NCI-H748 (cell line): ENCODE measurements at regions not wholly inside any gene's neighbourhood (a gene's known extent, or its start where the extent isn't known, plus 50 kb on each side); places are given as distances from the start of the nearest gene placed in this dataset.
"Not testable (repeated sequence)": the region's sequence is repeated elsewhere in the genome, so short reads cannot be mapped to it uniquely, and the experiment has no call there.

Experiments used
- DNase-seq: peaks from one replicate; lab custom pipeline; 2025; ENCODE audit not compliant: unreplicated experiment; lab: John Stamatoyannopoulos, UW

- not testable (repeated sequence) for DNase-seq
These were observed 106.1 kb downstream of the CHD1L start for GRCh38 chr1:147348592-147348991.

DNA sequence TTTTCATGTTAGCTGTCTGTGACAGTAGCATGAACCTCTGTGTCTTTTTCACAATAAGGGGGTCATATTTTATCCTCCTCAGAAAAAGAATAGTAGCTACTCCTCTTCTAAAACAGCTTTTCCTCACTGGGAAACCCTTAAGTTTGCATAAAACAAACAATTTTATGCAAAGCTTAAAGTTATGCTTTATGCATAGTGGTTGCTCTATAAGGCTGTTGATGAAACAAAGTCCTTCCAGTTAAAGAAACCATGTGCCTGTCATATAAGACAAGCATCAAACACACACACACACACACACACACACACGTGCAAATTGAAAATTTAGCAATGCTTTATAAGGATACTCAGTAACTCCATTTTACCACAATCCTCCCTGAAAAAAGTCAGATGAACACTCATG lies 107.0 kb downstream of the CHD1L start:
- DNase-seq = no peak

- DNase-seq = no peak
These were observed 108.8 kb downstream of the CHD1L start for GRCh38 chr1:147351140-147351835.

- no peak for DNase-seq
These were observed 135.1 kb downstream of the CHD1L start for GRCh38 chr1:147377263-147378246.

DNA sequence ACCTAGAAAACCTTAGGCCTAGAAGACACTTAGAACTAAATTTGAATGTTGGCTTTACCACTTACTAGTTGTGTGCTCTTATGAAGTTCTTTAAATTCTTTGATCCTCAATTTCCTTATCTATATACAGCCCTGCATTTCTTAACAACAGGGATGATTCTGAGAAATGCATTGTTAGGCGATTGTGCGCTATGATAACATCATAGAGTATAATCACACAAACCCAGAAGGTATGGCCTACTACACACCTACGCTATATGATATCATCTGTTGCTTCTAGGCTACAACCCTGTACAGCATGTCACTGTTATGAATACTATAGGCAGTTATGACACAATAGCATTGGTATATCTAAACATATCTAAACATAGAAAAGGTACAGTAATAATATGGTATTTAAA lies 137.4 kb downstream of the CHD1L start:
- DNase-seq = no peak

- no peak for DNase-seq
These were observed 142.3 kb downstream of the CHD1L start for GRCh38 chr1:147384804-147385203.

DNA sequence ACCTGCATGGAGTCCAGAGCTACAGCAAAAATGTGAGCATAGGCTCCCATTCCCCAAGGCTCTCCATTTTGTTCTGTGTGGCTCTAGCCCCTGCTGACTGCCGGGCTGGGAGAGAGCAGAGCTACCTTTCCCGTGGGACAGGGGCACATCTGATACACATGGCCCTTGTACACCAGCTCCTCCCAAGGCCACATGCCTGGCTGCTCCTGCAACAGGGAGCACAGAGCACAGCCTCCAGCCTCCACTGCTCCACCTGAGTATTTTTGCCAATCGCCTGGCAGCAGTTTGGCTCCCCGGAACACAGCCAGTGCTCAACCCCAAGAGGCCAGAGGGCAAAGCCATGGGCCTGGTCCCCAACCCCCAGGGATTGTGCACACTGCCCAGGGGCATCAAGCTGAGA lies 146.5 kb downstream of the CHD1L start:
- DNase-seq = no peak

DNA sequence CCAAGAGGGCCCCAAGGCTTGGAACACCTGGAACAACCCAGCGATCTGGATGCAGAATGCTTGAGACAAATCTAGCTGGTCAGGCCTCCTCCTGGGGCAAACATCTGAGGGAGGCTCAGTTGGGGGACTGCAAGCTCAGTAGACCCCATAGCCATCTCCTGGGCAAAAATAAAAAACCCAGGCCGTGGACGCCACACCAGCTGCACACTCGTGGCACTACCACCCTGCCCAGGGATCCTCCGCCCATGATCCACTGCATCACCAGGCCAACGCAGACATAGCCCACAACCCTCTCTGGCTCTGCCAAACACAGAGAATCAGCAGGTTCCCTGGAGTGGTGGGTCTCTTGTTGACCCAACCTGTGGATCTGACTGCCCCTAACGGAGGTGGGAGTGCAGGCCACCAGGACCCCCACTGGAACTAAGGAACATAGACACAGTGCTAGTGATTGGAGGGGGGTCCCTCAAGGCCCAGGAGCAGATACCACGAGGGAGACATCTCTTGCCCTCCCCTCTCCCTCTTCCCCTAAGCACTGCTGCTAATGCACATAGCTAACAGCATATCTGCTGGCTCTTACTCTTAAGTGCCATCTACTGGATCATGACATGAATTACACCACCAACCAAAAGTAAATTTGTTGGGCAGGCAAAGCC lies 147.2 kb downstream of the CHD1L start:
- peak; percentile 69 for DNase-seq

DNA sequence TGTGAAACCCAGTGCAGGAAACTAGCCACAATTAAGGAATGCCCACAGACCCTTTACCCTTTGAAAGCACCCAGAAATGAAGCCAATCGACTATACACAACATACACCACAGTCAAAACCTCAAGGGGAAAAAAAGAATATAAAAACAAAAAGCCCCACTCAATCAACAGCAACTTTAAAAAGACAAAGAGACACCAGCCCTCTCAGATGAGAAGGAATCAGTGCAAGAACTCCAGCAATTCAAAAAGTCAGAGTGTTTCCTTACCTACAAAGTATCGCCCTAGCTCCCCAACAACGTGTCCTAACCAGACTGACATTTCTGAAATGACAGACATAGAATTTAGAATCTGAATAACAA lies 147.7 kb downstream of the CHD1L start:
- DNase-seq = no peak

- DNase-seq = no peak
These were observed 148.6 kb downstream of the CHD1L start for GRCh38 chr1:147391114-147391513.

DNA sequence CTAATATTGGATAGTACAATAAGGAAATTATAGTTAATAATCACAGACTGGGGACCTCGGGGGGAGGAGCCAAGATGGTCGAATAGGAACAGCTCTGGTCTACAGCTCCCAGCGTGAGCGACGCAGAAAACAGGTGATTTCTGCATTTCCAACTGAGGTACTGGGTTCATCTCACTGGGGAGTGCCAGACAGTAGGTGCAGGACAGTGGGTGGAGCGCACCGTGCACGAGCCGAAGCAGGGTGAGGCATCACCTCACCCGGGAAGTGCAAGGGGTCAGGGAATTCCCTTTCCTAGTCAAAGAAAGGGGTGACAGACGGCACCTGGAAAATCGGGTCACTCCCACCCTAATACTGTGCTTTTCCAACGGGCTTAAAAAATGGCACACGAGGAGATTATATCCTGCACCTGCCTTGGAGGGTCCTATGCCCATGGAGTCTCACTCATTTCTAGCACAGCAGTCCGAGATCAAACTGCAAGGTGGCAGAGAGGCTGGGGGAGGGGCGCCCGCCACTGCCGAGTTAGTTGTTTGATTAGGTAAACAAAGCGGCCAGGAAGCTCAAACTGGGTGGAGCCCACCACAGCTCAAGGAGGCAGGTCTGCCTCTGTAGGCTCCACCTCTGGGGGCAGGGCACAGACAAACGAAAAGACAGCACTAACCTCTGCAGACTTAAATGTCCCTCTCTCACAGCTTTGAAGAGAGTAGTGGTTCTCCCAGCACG lies 138.8 kb upstream of the BCL9 start:
- DNase-seq = peak; percentile 84

- DNase-seq = not testable (repeated sequence)
These were observed 137.0 kb upstream of the BCL9 start for GRCh38 chr1:147404344-147404743.

GRCh38 chr1:147409886-147410285 lies 131.4 kb upstream of the BCL9 start:
- DNase-seq = no peak

DNA sequence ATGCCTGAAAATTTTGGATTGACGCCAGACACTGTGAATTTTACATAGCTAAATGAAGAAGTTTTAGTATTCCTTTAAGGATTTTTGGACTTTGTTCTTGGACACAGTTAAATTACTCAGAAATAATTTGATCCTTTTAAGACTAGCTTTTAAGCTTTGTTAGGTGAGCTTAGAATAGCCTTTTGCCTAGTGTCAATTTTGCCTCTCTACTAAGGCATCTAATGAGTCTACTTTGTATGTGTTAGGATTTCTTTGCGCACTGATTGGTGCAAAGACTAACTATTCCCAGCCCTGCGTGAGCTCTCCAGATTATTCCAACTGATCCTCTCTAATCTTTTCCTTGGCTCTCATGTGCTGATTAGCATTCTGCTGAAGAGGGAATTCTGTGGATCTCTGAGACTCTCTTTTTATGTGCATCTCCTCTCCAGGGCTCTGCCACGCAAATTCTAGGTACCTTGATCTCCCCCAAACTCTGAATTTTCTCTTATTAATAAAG lies 128.1 kb upstream of the BCL9 start:
- DNase-seq = no peak

DNA sequence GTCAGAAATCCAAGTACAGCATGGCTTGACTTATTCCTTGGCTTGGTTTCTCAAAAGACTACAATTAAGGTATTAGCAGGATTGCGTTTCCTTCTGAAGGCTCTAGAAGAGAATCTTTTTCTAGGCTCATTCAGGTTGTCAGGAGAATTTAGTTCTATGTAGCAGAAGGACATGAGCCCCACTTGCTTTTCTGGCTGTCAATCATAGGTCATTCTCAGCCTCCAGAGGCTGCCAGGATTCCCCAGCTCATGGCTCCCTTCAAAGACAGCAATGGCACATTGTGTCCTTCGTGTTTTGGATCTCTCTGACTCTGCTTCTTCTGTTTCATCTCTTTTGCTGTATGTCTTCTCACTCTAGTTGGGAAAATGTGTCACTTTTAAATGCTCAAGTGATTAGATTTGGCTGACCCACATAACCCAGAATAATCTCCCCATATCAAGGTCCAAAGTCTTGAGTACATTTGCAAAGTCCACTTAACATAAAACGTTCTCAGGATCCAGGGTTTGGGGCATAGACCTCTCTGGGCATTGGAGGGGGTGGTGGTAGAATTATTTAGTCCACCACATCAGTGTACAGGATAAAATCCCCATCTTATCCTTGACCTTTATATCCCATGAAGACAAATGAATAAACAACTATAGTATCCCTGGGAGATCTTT lies 126.7 kb upstream of the BCL9 start:
- no peak for DNase-seq

GRCh38 chr1:147417024-147417423 lies 124.3 kb upstream of the BCL9 start:
- DNase-seq = peak; percentile 13

DNA sequence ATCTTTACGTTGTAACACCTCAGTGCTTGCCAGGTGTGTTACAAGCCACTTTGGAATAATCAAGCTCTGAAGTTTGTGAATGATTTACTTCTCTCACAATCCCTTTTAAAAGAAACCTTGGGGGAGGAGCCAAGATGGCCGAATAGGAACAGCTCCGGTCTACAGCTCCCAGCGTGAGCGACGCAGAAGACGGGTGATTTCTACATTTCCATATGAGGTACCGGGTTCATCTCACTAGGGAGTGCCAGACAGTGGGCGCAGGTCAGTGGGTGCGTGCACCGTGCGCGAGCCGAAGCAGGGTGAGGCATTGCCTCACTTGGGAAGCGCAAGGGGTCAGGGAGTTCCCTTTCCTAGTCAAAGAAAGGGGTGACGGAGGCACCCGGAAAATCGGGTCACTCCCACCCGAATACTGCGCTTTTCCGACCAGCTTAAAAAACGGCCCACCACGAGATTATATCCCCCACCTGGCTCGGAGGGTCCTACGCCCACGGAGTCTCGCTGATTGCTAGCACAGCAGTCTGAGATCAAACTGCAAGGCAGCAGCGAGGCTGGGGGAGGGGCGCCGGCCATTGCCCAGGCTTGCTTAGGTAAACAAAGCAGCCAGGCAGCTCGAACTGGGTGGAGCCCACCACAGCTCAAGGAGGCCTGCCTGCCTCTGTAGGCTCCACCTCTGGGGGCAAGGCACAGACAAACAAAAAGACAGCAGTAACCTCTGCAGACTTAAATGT lies 118.0 kb upstream of the BCL9 start:
- peak; percentile 70 for DNase-seq

- no peak for DNase-seq
These were observed 106.4 kb upstream of the BCL9 start for GRCh38 chr1:147434921-147435320.

DNA sequence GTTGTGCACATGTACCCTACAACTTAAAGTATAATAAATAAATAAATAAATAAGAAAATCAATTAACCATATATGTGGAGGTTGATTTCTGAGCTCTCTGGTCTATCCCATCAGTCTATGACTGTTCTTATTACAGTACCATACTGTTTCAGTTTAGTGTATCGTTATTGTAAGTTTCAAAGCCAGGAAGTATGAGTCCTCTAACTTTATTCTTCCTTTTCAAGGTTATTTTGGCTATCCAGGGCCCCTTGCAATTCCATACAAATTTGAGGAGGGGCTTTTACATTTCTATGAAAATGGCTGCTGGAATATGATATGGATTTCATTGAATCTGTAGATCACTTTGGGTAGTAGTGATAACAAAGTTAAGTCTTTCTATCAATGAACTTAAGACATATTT lies 96.9 kb upstream of the BCL9 start:
- no peak for DNase-seq

DNA sequence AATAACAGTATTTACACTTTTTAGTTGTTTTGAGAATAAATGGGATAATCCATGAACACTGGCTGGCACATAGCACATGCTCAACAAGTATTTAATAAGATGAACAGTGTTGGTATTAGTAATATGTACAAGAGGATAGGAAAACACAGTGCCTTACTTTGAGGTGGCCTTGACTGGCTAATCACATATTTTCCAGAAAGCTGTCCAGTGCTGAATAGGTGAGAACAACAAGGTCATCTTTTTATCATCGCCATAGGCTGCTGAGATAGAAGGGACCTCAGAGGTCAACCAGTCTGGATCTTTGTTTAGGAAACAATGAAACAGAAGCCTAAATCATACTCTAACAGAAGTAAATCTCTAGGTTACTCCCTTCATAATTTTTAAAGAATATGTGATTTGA lies 89.7 kb upstream of the BCL9 start:
- DNase-seq = no peak
